Thoracic aorta (tissue), 2 donors: ENCODE measurements at regions not wholly inside any gene's neighbourhood (a gene's known extent, or its start where the extent isn't known, plus 50 kb on each side); places are given as distances from the start of the nearest gene placed in this dataset.
A peak's percentile ranks its signal among the peaks of the same experiment; 100 is the strongest.

Source experiments
- ATAC-seq: fragments of 150-250 bp; one replicate; pipeline ENCODE4 v1.8.0; 2017; ENCODE audit warnings: low read depth; ENCODE audit not compliant: insufficient number of reproducible peaks, low FRiP score
- DNase-seq: peaks from one replicate; pipeline ENCODE4 v3.0.0-alpha.2; 2020; ENCODE audit warnings: low spot score
- H3K27ac ChIP-seq, 2 donors: fragments of 200-600 bp; sonication (generic); 1 replicate in 1 of 2; 2 replicates in 1 of 2; pipeline ENCODE4 v1.5.1; 2016; ENCODE audit warnings: mild to moderate bottlenecking in 2 of 2, moderate library complexity in 2 of 2
- H3K27me3 ChIP-seq: fragments of 200-600 bp; sonication (generic); replicated peaks from 2 replicates; pipeline ENCODE4 v1.6.0; 2016; ENCODE audit warnings: mild to moderate bottlenecking; ENCODE audit not compliant: insufficient read depth
- H3K36me3 ChIP-seq: fragments of 200-600 bp; sonication (generic); one replicate; pipeline ENCODE4 v1.5.1; 2016
- H3K4me1 ChIP-seq, 2 donors: fragments of 200-600 bp; sonication (generic); 1 replicate in 1 of 2; 2 replicates in 1 of 2; pipeline versions ENCODE4 v1.5.1 to v1.6.0; 2016; ENCODE audit warnings: low read depth in 2 of 2, mild to moderate bottlenecking in 1 of 2; ENCODE audit not compliant: control insufficient read depth in 1 of 2
- H3K4me3 ChIP-seq: fragments of 200-600 bp; sonication (generic); 2 replicates; pipeline ENCODE4 v1.5.1; 2016; ENCODE audit warnings: mild to moderate bottlenecking
- H3K9me3 ChIP-seq: fragments of 200-600 bp; sonication (generic); 2 replicates; pipeline ENCODE4 v1.5.1; 2016
- CTCF ChIP-seq: fragments of 200-600 bp; sonication (generic); IDR thresholded peaks from one replicate; pipeline ENCODE4 v1.5.1; 2019; ENCODE audit warnings: antibody characterized with exemption

GRCh38 chr1:47562799-47563198 lies 125.0 kb downstream of the FOXD2 start:
- no peak for ATAC-seq
- TF ChIP-seq CTCF: no peak
- peak overlapping the region in 1 of 2 donors; percentile 45 for H3K27ac ChIP-seq
- H3K4me3 ChIP-seq: no peak overlapping the region
- H3K27me3 ChIP-seq: no peaks in the 10 kb centered on the region
- H3K36me3 ChIP-seq: no peaks in the 10 kb centered on the region
- H3K9me3 ChIP-seq: no peaks in the 10 kb centered on the region
- DNase-seq: no peak
- H3K4me1 ChIP-seq: peaks cover 19 to 48% of the 10 kb centered on the region in 2 donors

- no peaks in the 10 kb centered on the region for H3K36me3 ChIP-seq
- peaks cover 19 to 48% of the 10 kb centered on the region in 2 donors for H3K4me1 ChIP-seq
- H3K27me3 ChIP-seq: no peaks in the 10 kb centered on the region
- TF ChIP-seq CTCF: no peak
- H3K4me3 ChIP-seq: no peak overlapping the region
- H3K9me3 ChIP-seq: no peaks in the 10 kb centered on the region
- no peak for DNase-seq
- peak overlapping the region in 1 of 2 donors; percentile 45 for H3K27ac ChIP-seq
- ATAC-seq: no peak
Measured at GRCh38 chr1:47563201-47563600, 125.4 kb downstream of the FOXD2 start.

- H3K4me3 ChIP-seq: no peak overlapping the region
- TF ChIP-seq CTCF: no peak
Measured at GRCh38 chr1:47564570-47564969, 126.7 kb downstream of the FOXD2 start.

GRCh38 chr1:47565092-47565491 lies 127.2 kb downstream of the FOXD2 start:
- H3K9me3 ChIP-seq: no peaks in the 10 kb centered on the region
- ATAC-seq (no peak), DNase-seq (no peak)
- no peaks in the 10 kb centered on the region for H3K36me3 ChIP-seq
- TF ChIP-seq CTCF: no peak
- H3K4me1 ChIP-seq: peaks cover 15 to 43% of the 10 kb centered on the region in 2 donors
- no peak overlapping the region for H3K27ac ChIP-seq
- H3K4me3 ChIP-seq: no peak overlapping the region
- H3K27me3 ChIP-seq: no peaks in the 10 kb centered on the region

More at GRCh38 chr1:47564570-47564969, 126.7 kb downstream of the FOXD2 start:
- Histone ChIP-seq H3K27ac (no peak overlapping the region), H3K36me3 (no peaks in the 10 kb centered on the region), H3K9me3 (no peaks in the 10 kb centered on the region), H3K27me3 (no peaks in the 10 kb centered on the region), H3K4me1 (peaks cover 15 to 42% of the 10 kb centered on the region in 2 donors)
- DNase-seq (no peak), ATAC-seq (no peak)

- Histone ChIP-seq H3K36me3 (no peaks in the 10 kb centered on the region), H3K4me3 (no peak overlapping the region), H3K9me3 (no peaks in the 10 kb centered on the region), H3K27ac (no peak overlapping the region), H3K27me3 (no peaks in the 10 kb centered on the region), H3K4me1 (peaks cover 15 to 48% of the 10 kb centered on the region in 2 donors)
- DNase-seq (no peak), ATAC-seq (no peak)
- no peak for TF ChIP-seq CTCF
Measured at GRCh38 chr1:47565676-47566075, 127.8 kb downstream of the FOXD2 start.
